Stimulated activated CD4-positive, alpha-beta T cell treated with anti-CD3 and anti-CD28 coated beads, Interleukin-12 subunit alpha, Interleukin-12 subunit beta, amount 100 ng/mL, for 24 hours (primary cell): ENCODE measurements at regions not wholly inside any gene's neighbourhood (a gene's known extent, or its start where the extent isn't known, plus 50 kb on each side); places are given as distances from the start of the nearest gene placed in this dataset.

Source experiments
- DNase-seq, 2 experiments: peaks; one replicate each; pipeline ENCODE4 v3.0.0-alpha.2; 2020; ENCODE audit warnings: low read depth in 2 of 2

DNA sequence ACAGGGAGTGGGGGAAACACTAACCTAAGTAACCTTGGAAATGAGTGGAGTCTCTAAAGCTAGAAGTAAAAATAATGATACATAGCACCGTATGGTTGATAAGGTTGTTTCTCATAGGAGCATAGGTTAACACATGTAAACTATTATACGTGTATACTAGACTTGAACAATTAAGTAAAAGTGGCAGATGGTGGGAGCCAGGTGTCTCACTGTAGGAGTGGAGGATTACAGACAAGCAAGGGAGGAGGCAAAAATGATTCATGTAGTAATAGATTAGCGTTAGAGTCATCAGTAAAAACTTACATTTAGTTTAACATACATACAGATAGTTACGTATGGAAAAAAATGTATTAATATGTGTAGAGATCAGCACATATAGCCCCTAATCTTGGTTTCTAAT is 138.4 kb upstream of the DSCAM start:
- DNase-seq = no peak

DNA sequence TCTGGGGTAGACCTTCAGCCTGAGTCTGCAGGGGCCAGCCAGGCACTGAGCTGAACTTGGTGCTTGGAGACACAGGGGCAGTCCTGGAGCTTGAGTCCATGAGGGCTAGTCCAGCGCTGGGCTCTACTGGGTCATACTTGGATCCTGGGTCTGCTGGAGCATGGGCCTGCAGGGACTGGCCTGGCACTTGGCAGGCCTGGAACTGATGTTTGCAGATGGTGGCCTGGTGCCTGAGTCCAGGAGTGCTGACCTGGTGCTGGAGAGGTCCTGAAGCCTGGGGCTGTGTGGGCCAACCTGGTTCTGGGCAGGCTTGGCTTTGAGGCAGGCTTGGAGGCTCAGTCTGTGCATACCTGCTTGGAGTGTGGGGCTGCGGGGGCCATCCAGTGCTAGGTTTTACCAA is 143.4 kb upstream of the DSCAM start:
- no peak for DNase-seq

DNA sequence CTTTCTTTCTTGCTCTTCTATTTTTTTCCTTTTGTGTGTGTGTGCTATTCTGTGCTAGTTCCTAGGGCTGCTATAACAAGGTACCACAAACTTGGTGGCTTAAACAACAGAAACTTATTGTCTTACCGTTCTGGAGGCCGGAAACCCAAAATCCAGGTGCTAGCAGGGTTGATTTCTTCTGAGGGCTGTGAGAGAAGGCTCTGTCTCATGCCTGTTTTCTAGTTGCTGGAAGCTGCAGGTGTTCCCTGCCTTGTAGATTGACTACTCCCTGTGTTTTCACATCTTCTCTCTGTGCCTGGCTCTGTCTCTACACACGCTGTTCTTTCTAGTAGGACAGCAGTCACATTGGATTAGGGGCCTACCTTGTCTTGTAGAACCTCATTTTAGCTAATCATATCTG is 150.9 kb upstream of the DSCAM start:
- DNase-seq = no peak

- no peak for DNase-seq
Observed at GRCh38 chr21:41000838-41001237, 153.9 kb upstream of the DSCAM start.

- no peak for DNase-seq
Observed at GRCh38 chr21:41006636-41007035, 159.7 kb upstream of the DSCAM start.

DNA sequence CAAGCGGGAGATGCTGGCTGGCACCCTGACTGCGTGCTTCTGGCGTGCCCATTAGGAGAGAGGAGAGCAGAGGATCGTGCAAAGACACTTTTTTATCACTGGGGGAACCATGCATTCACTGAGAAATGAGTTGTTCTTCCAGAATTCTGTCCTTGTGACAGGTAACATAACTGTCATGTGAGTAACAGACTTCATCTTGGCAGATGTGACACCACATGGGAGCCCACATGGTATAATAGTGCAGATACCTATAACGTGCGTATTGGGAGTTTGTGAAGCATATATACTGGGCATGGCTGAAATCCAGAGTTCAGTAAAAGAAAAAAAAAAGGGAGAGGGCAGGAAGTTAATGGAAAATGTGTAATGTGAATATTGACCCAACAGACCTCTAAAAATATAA is 159.6 kb upstream of the BACE2 start:
- no peak for DNase-seq

- DNase-seq = no peak
Observed at GRCh38 chr21:41008974-41009373, 159.0 kb upstream of the BACE2 start.

DNA sequence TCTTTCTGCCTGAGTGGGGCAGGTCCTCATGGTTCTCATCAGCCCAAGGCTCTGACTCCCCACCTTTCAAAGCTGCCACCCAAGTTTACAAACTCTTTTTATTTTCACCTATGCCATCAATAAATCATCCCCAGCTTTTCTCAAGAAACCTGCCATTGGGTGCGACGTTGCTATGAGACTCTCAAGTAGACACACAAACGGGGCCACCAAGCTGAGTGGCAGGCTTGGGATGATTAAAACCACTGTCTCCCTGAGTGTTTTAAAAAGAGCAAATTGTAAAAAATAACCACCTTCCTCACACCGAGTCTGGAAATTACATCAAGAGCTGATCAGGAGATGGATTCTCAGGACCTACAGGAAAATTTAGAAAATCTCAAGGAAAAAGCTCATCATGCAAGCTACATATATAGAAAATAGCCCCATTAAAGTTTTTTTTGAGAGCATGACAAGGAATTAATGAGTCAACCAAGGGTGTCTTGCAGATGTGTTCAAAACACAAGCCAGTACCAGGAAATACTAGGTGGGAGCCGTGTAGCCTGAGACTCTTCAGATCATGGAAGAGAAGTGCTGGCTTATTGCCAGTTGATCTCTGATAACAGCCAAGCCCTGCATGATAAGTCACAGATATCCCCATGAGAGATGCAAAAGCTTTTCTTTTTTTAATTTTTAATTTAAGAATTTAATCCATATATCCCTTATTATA is 158.4 kb upstream of the BACE2 start:
- no peak for DNase-seq

DNA sequence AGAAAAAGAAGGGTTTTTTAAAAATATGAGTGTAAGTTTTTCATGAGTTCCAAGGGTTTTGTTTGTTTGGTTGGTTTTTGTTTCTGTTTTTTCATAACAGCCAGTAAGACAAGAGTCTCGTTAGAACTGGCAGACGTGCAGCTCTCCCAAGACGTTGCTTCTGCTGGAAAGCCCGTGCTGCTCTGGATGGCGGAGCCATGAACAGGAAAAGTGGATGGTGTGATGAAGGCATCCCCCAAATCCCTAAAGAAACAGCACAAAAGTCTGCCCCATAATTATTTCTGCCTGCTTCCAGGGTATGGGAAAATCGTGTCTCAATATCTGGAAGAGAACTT is 157.9 kb upstream of the BACE2 start:
- no peak for DNase-seq

GRCh38 chr21:41011098-41011731 is 156.7 kb upstream of the BACE2 start:
- no peak for DNase-seq

GRCh38 chr21:41011951-41012366 is 156.0 kb upstream of the BACE2 start:
- DNase-seq = no peak

DNA sequence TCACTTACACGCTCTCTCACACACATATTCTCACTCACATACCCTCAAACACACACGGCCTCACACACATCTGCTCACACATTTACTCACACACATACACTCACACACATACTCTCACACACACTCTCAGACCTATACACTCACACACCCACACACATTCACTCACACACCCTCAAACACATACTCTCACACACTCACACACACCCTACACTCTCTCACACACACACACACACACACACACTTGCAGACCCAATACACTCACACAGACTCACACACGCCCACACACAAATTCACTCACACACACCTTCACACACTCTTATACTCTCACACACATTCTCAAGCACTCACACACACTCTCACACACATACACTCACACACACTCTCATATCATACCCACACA is 155.5 kb upstream of the BACE2 start:
- no peak for DNase-seq

GRCh38 chr21:41016472-41016871 is 151.5 kb upstream of the BACE2 start:
- DNase-seq = no peak

- no peak for DNase-seq
Observed at GRCh38 chr21:41018431-41018830, 149.5 kb upstream of the BACE2 start.

DNA sequence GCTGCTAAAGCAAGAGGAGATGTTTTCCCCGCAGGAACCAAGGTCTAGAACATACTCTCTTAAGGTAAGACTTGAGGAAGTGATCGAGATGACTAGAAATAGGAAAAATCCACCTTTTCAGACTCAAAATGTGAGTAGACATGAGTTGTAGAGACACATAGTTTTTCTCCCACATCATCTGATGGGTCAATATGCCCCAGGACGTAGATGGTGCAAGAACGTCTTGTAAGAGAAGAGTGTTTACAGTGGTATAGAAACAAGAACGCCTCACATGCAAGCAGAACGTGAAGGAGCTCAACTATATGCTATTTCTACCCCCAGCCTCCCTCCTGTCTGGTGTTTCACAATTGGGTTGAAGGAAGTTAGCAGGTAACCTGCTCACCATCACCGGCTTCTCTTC is 144.0 kb upstream of the BACE2 start:
- no peak for DNase-seq

DNA sequence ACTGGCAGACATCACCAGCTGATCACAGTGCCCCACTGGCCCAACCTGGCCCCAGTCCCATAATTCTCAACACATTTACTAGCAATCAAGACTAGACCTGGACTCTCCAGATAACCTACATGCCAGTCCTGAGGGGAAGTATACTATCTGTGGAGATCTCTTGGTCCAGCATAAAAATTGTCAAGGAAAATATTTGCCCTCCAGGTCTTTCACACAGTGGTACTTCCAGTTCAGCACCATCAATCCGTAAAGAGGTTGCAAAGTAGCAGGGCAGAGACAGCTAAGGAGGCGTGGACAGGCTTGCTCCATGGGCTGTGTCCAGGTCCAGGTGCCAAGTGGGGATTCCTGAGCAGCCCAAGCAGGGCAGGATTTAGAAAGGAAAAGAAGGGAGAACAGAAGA is 143.6 kb upstream of the BACE2 start:
- DNase-seq = no peak

DNA sequence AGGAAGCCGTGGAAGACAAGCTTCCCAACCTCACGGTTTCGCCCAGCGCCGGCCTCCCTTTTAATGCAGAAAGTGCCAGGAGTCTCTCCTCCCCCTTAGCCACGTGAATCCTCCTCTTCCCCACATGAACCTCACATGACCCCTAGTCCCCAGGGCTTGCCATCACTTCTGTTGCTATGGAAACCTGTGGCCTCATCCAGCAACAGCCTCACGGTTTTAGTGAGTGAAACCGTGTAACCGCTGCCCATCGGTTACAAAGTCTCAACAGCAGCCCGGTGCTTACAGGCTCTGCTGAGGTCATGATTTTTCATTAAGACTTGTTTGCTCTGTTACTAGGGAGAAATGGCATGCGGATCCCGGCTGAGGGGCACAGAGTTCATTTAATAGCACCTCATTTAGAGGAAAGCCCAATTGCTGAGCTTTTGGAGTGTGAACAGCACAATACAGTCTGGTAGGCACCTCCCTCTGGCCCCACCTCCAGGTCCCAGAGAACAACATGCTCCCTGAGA is 143.2 kb upstream of the BACE2 start:
- no peak for DNase-seq

GRCh38 chr21:41029571-41029970 is 138.4 kb upstream of the BACE2 start:
- no peak for DNase-seq

DNA sequence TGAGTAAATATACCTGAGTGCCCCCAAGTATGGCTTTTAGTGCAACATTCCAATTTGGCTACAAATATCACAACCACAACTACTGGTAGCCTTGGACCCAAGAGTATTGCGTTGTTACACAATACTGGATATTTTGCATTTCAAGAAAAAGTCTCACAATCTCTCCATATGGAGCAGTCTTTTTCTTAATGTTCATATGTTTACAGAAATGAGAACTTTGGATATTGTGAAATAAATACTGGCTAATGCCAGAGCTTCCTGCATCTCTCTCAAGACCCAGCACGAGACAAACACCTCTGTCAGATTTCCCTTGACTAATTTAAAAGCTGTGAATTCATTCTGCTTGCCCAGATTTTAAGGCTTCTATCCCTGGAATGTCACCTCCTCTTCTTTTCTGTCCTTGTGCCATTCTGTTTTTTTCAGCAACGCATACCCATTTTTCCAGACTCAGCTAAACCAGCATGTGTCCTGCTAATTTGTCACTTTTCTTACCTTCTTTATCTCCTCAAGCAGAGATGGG is 136.2 kb upstream of the BACE2 start:
- no peak for DNase-seq

DNA sequence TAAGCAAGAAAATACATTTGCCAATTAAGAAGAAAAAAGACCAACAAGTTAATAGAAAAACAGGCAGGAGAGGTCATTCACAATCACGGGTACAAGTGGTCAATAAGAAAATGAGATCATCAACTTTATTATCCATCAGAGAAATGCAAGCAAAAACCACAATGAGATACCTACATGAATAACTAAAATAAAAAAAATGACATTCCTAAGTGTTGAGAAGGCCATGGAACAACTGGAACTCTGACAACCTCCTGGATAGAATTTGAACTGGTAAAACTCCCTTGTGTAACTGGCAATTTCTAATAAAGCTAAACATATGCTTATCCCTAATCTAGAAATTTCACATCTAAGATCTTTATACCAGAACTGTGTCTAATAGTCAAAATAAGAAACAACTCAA is 135.4 kb upstream of the BACE2 start:
- DNase-seq = no peak

DNA sequence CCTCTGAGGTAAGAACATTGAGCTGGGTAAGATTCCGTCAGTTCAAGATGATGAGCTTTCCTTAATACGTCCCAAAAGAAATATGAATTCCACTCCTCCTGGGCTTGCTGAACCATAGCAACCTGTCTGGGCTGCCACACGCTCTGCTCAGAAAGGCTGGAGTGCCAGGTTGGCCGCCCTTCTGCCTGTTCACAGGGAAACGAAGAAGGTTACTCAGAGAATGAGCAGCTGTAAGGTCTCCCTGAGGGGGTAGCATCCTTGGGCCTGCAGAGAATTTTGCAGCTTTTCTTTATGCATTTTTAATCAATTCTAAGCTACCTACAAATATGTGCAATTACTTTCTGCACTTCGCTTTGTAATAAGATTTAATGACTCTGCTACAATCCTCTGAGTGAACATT is 130.7 kb upstream of the BACE2 start:
- DNase-seq = no peak

DNA sequence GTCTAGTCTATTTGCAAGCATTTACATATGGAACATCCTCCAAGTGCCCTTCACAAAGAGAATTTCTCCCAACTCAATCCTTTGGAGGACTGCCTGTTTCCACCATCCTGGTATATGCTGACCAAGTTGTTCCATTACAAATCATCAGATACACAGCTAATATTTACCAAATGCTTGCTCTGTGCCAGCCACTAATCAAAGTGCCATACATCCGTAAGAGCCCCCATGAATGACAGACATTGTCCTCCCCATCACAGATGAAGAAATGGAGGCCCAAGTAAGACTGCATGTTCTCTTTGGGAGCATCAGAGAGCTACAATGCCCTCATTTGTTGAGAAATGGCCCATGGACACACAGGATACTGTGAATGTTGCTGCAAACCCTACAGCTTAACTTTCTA is 130.0 kb upstream of the BACE2 start:
- no peak for DNase-seq

DNA sequence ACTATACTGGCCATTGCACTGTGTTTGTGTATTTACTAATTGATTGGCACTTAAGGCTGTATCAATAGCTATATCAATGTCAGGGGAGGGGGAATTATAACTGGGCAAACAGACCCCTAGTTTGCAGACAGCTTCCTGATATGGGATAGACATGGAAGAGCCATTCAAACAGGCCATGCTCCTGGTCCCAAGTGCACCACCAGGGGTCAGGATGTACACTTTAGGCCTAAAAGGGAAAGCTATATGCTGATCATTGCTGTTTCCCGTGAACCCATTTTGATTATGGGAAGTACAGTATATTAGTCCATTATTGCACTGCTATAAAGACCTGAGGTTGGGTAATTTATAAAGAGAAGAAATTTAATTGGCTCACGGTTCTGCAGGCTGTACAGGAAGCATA is 124.9 kb upstream of the BACE2 start:
- no peak for DNase-seq
